ENCODE measurements at regions not wholly inside any gene's neighbourhood (a gene's known extent, or its start where the extent isn't known, plus 50 kb on each side); places are given as distances from the start of the nearest gene placed in this dataset.

DNA sequence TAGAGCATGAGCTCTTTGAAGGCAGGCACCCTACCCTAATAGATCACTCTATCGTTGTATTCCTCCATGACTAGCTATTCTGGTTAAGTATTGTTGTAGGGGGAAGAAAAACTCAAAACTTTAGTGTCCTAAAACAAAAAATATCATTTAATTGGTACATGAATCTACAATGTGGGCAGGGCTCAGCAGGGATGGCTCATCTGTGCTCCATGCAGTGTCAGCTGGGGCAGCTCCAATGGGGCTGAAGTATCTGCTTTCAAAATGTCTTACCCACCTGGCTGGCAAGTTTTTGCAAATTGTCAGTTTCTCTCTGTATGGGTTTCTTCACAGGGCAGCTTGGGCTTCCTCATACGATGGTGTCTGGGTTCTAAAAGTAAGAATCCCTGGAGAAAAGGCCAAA, 83.2 kb upstream of the ITGA6 start:
- Histone ChIP-seq H4K20me1 (ENCODE audit: insufficient read depth, low read length) (no peaks in the 10 kb centered on the region), H2AFZ (ENCODE audit: low read depth, low read length) (no peak overlapping the region)
- TF ChIP-seq, protein P1, sequence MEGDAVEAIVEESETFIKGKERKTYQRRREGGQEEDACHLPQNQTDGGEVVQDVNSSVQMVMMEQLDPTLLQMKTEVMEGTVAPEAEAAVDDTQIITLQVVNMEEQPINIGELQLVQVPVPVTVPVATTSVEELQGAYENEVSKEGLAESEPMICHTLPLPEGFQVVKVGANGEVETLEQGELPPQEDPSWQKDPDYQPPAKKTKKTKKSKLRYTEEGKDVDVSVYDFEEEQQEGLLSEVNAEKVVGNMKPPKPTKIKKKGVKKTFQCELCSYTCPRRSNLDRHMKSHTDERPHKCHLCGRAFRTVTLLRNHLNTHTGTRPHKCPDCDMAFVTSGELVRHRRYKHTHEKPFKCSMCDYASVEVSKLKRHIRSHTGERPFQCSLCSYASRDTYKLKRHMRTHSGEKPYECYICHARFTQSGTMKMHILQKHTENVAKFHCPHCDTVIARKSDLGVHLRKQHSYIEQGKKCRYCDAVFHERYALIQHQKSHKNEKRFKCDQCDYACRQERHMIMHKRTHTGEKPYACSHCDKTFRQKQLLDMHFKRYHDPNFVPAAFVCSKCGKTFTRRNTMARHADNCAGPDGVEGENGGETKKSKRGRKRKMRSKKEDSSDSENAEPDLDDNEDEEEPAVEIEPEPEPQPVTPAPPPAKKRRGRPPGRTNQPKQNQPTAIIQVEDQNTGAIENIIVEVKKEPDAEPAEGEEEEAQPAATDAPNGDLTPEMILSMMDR (IDR thresholded peaks at IDR 0.05; ENCODE audit: low read depth, low read length) = no peak
- no peak for TF ChIP-seq EZH2phosphoT487 (IDR thresholded peaks at IDR 0.05; ENCODE audit: low read depth)

GRCh38 chr2:172345956-172346555, 81.3 kb upstream of the ITGA6 start:
- Histone ChIP-seq H4K20me1 (ENCODE audit: insufficient read depth, low read length) (no peaks in the 10 kb centered on the region), H3K4me1 (ENCODE audit: low read length) (no peaks in the 10 kb centered on the region), H2AFZ (ENCODE audit: low read depth, low read length) (no peak overlapping the region), H3K9ac (ENCODE audit: low read length) (no peak overlapping the region), H3K4me3 (ENCODE audit: low read length) (no peak overlapping the region), H3K79me2 (ENCODE audit: low read length) (no peaks in the 10 kb centered on the region), H3K36me3 (replicated peaks; ENCODE audit: low read depth, low read length) (no peaks in the 10 kb centered on the region), H3K27me3 (ENCODE audit: low read depth, low read length) (0 out of 2 replicates have a peak, but pooled peaks cover 8% of the 10 kb centered on the region), H3K9me3 (ENCODE audit: insufficient read depth, low read length) (no peaks in the 10 kb centered on the region), H3K27ac (ENCODE audit: low read length) (no peak overlapping the region), H3K4me2 (ENCODE audit: low read length) (no peak overlapping the region)
- TF ChIP-seq, protein P1 (IDR thresholded peaks at IDR 0.05; ENCODE audit: low read depth, low read length) = no peak
- no peak for TF ChIP-seq EZH2phosphoT487 (IDR thresholded peaks at IDR 0.05; ENCODE audit: low read depth)

More for the DNA sequence above, 83.2 kb upstream of the ITGA6 start:
- Histone ChIP-seq H3K4me3 (ENCODE audit: low read length) (no peak overlapping the region), H3K36me3 (replicated peaks; ENCODE audit: low read depth, low read length) (no peaks in the 10 kb centered on the region), H3K27me3 (ENCODE audit: low read depth, low read length) (0 out of 2 replicates have a peak, but pooled peaks cover 6% of the 10 kb centered on the region), H3K9me3 (ENCODE audit: insufficient read depth, low read length) (no peaks in the 10 kb centered on the region), H3K79me2 (ENCODE audit: low read length) (no peaks in the 10 kb centered on the region), H3K9ac (ENCODE audit: low read length) (no peak overlapping the region), H3K27ac (ENCODE audit: low read length) (no peak overlapping the region), H3K4me1 (ENCODE audit: low read length) (0 out of 2 replicates have a peak, but pooled peaks cover 5% of the 10 kb centered on the region), H3K4me2 (ENCODE audit: low read length) (no peak overlapping the region)

DNA sequence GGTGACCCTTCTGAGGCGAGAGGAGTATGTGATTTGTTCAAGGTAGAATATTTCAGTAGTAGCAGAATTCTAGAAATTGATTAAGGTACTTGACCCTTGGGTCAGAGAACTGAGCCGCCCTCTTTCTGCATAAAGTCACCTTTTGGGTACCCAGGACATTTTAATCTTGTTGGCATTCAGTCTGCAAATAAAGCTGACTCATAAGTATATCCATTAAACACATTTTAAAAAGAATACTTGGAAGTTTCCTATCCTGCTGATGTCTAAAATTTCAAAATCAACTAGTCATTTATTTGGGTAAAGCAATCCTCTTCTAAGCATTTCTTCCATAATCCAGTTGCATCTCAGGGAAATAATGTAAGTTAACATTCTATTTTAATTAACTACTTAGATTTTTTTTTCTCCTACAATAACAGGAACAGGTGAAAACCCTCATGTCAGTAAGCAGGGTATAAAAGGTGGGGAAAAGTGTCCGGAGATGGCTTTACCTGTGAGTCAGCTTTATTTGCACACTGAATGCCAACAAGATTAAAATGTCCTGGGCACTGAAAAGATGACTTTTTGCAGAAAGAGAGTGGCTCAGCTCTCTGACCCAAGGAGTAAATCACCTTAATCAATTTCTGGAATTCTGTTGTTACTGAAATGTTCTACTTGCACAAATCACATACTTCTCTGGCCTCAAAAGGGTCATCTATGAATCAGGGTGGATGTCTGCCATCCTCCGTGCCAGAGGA, 78.7 kb upstream of the ITGA6 start:
- no peak overlapping the region for H2AFZ ChIP-seq (ENCODE audit: low read depth, low read length)
- no peaks in the 10 kb centered on the region for H3K79me2 ChIP-seq (ENCODE audit: low read length)
- no peaks in the 10 kb centered on the region for H3K9me3 ChIP-seq (ENCODE audit: insufficient read depth, low read length)
- H3K9ac ChIP-seq (ENCODE audit: low read length) = no peak overlapping the region
- H4K20me1 ChIP-seq (ENCODE audit: insufficient read depth, low read length) = no peaks in the 10 kb centered on the region
- no peak overlapping the region for H3K4me3 ChIP-seq (ENCODE audit: low read length)
- H3K36me3 ChIP-seq (replicated peaks; ENCODE audit: low read depth, low read length) = no peaks in the 10 kb centered on the region
- H3K4me1 ChIP-seq (ENCODE audit: low read length) = no peaks in the 10 kb centered on the region
- H3K27ac ChIP-seq (ENCODE audit: low read length) = no peak overlapping the region
- no peak overlapping the region for H3K4me2 ChIP-seq (ENCODE audit: low read length)
- TF ChIP-seq, protein P1 (IDR thresholded peaks at IDR 0.05; ENCODE audit: low read depth, low read length) = no peak
- no peak for TF ChIP-seq EZH2phosphoT487 (IDR thresholded peaks at IDR 0.05; ENCODE audit: low read depth)
- 0 out of 2 replicates have a peak, but pooled peaks cover 11% of the 10 kb centered on the region for H3K27me3 ChIP-seq (ENCODE audit: low read depth, low read length)

DNA sequence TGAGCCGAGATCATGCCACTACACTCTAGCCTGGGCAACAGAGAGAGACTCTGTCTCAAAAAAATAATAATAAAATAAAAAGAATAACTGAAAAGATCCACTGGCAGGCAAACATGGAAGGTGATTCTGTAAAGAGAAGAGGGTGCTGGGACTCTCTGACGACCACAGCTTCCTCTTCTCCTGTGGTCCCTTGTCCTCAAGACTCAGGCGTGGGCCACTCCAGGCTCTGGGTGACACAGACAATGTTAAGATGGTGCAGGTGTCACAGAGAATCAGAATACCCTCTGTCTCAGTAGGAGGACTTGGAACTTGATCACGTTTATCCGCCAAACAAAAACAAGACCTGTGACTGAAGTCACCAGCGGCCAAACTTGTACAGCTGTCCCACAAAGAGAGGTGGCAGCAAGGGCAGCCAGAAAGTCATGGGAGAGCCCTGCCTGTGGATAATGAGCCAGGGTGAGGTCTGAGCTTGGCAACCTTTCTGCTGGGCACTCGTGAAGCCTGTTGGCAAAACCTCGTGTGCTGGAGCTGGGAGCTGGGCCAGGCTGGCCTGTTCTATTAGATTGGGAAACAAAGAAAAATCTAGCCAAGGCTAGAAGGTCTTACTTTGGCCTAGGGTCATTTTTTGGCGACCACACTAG, 76.4 kb upstream of the ITGA6 start:
- TF ChIP-seq, protein P1 (IDR thresholded peaks at IDR 0.05; ENCODE audit: low read depth, low read length) = no peak
- no peak for TF ChIP-seq EZH2phosphoT487 (IDR thresholded peaks at IDR 0.05; ENCODE audit: low read depth)
- Histone ChIP-seq H3K27me3 (ENCODE audit: low read depth, low read length) (0 out of 2 replicates have a peak, but pooled peaks cover 11% of the 10 kb centered on the region), H3K9ac (ENCODE audit: low read length) (no peak overlapping the region), H3K9me3 (ENCODE audit: insufficient read depth, low read length) (no peaks in the 10 kb centered on the region), H3K36me3 (replicated peaks; ENCODE audit: low read depth, low read length) (no peaks in the 10 kb centered on the region), H3K4me1 (ENCODE audit: low read length) (no peaks in the 10 kb centered on the region), H3K4me3 (ENCODE audit: low read length) (no peak overlapping the region), H3K27ac (ENCODE audit: low read length) (no peak overlapping the region), H2AFZ (ENCODE audit: low read depth, low read length) (no peak overlapping the region), H3K79me2 (ENCODE audit: low read length) (no peaks in the 10 kb centered on the region), H4K20me1 (ENCODE audit: insufficient read depth, low read length) (no peaks in the 10 kb centered on the region), H3K4me2 (ENCODE audit: low read length) (no peak overlapping the region)

Measured in OCI-LY3 (cell line).